Frontal cortex (tissue), 3 donors: ENCODE measurements at regions not wholly inside any gene's neighbourhood (a gene's known extent, or its start where the extent isn't known, plus 50 kb on each side); places are given as distances from the start of the nearest gene placed in this dataset.
"Not testable (repeated sequence)": the region's sequence is repeated elsewhere in the genome, so short reads cannot be mapped to it uniquely, and the experiment has no call there.

ENCODE experiments used
- DNase-seq, 2 donors: peaks; one replicate each; pipeline ENCODE4 v3.0.0; 2012; ENCODE audit warnings: low spot score in 2 of 2
- FAIRE-seq: peaks from 2 replicates; lab custom pipeline; 2012; peaks lifted over from hg19 to GRCh38; lab: Jason Lieb, UNC
- donor health status: control.
- donor health status: control.
- donor health status: control.

DNA sequence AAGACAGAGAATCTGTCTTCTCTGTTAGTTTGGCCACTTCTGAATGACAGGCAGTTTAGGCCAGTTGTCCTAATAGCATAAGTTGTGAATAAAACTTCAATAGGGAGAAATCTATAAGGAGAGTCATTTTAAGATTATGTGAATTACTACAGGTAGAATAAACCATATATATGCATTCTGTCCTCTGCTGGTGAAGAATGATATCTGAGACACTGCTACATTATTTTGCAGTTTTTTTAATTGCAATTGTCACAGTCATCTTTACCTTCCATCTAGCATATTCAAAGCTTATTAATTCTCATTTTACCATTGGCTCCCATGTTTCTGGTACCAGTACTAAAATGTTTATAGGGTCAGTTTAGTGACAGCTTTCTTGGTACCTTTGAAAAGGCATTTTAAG is 519.6 kb upstream of the DEPDC1 start:
- FAIRE-seq (no peak), DNase-seq (no peak)

GRCh38 chr1:69029649-69030048 is 532.8 kb upstream of the DEPDC1 start:
- FAIRE-seq (no peak), DNase-seq (no peak)

DNA sequence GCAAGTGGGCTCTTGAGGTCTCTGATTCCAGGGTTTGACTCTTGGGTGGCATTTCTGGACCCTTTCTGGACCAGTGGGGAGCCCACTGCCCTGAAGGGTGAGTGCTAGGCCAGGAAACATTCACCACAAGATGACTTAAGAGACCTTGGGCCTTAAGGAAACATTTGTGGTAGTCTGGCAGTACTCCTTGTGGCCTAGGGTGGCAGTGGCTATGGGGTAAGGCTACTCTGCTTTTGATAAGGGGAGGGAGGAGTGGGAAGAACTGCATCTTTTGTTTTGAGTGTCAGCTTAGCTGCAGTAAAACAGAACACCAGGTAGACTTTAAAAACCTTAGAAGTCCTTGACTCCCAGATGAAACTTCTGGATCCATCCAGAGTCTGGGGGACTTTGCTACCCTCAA is 529.3 kb upstream of the LRRC7 start:
- no peak for DNase-seq
- no peak for FAIRE-seq

DNA sequence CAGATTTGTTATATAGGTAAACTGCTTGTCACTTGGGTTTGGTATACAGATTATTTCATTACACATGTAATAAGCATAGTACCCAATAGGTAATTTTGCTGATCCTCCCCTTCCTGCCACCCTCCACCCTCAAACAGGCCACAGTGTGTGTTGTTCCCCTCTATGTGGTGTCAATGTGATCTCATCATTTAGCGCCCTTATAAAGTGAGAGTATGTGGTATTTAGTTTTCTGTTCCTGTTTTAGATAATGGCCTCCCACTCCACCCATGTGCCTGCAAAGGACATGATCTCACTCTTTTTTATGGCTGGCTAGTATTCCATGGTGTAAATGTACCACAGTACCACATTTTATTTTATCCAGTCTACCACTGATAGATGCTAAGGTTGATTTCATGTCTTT is 522.1 kb upstream of the LRRC7 start:
- FAIRE-seq (no peak), DNase-seq (no peak)

DNA sequence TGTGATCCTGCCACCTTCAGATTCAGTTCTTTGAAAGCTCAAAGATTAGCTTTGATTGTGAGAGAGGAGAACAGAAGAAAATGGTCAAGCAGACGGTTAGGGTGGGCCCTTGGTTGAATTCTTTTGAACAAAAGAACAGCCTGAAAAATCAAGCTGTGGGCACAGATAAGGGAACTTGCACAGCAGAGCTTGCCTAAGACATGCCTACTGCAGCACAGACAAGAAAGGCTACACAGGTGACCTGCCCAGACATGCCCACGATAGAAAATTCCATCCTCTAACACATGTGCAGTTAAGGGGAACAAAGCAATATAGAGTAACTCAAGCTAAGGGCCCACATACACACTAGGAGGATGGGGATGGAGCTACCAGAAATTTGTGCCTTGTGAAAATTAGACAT is 512.5 kb upstream of the LRRC7 start:
- FAIRE-seq, result no peak
- no peak for DNase-seq

DNA sequence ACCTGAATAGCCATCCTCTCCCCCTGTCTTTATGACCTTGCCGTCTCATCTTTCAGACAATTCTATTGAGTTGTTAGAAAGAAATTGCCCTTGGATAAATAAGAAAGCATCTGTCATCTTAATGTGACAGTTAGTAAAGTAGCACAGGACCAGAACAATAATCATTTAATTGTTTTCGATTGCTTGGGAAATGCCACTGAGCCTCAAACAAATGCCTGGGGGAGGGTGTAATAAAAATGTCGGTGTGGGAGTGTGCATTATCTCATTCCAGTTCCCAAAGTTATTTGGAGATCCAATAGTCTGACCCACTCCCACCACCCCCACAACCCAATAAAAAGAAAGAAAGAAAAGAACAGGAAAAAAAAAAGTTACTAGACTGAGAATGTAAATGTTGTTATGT is 509.3 kb upstream of the LRRC7 start:
- no peak for FAIRE-seq
- no peak for DNase-seq

DNA sequence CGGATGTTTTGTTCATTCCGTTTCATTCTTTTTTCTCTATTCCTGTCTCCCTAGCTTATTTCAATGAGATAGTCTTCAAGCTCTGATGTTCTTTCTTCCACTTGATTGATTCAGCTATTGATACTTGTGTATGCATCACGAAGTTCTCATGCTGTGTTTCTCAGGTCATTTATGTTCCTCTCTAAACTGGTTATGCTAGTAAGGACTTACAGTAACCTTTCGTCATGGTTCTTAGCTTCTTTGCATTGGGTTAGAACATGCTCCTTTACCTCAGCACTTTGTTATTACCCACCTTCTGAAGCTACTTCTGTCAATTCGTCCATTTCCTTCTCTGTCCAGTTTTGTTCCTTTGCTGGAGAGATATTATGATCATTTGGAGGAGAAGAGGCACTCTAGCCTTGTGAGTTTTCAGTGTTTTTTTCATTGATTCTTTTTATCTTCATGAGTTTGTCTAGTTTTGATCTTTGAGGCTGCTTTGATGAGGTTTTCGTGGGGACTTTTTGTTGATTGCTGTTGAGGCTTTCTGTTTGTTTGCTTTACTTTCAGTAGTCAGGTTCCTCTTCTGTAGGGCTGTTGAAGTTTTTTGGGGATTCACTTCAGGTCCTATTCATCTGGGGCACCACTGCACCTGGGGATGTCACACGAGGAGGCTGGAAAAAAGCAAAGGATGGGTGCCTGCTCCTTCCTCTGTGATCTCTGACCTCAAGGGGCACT is 496.9 kb upstream of the LRRC7 start:
- FAIRE-seq (no peak), DNase-seq (no peak)

DNA sequence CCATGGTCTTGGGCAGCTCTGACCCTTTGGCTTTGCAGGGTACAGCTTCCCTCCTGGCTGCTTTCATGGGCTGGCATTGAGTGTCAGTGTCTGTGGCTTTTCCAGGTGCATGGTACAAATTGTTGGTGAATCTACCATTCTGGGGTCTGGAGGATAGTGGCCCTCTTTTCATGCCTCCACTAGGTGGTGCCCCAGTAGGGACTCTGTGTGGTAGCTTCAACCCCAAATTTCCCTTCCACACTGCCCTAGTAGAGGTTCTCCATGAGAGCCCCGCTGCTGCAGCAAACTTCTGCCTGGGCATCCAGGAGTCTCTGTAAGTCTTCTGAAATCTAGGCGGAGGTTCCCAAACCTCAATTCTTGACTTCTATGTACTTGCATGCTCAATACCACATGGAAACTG is 494.5 kb upstream of the LRRC7 start:
- no peak for DNase-seq
- FAIRE-seq, result no peak

- DNase-seq, result no peak
Observed at GRCh38 chr1:69076631-69077030, 491.1 kb upstream of the LRRC7 start.

DNA sequence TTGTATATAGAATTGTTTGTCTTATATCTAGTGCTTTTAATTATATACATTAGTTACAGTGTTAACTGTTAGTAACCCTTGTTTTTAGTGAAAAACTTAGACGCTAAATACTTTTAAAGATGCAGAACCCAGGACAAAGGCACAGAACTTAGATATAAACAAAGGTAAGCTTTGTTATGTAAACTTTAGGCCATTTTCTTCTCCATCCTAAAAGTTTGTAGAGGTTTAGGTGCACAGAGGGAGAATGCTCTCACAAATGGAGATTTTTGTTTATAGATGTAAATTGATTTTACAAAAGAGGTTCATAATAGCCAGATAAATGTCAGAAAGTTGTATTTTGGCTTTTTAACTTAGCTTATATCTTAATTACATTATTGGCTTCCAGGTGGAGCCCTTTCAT is 490.5 kb upstream of the LRRC7 start:
- FAIRE-seq, result no peak
- DNase-seq, result no peak

More at GRCh38 chr1:69076631-69077030, 491.1 kb upstream of the LRRC7 start:
- FAIRE-seq, result no peak

- no peak for DNase-seq
- no peak for FAIRE-seq
Observed at GRCh38 chr1:69077633-69078032, 490.1 kb upstream of the LRRC7 start.

DNA sequence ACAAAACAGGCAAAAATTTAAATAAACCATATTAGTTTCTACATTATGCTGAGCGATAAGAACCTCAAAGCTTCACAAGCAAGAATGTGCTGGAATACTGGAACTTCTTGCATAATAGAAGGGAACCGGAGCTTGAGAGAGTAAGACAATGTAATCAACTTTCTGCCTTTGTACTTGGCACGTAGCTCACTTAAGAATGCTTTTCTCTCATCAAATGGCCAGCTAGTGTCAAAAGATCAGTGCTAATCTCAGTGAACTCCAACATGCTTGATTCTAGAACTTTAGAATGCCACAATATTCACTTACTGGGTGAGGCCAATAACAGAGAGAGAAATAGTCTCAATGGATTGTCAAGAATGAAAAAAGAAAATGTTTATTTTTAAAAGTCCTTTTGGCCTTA is 486.1 kb upstream of the LRRC7 start:
- FAIRE-seq (no peak), DNase-seq (no peak)

GRCh38 chr1:69082312-69082711 is 485.4 kb upstream of the LRRC7 start:
- FAIRE-seq (no peak), DNase-seq (no peak)

GRCh38 chr1:69086148-69086547 is 481.6 kb upstream of the LRRC7 start:
- DNase-seq, result no peak
- no peak for FAIRE-seq

DNA sequence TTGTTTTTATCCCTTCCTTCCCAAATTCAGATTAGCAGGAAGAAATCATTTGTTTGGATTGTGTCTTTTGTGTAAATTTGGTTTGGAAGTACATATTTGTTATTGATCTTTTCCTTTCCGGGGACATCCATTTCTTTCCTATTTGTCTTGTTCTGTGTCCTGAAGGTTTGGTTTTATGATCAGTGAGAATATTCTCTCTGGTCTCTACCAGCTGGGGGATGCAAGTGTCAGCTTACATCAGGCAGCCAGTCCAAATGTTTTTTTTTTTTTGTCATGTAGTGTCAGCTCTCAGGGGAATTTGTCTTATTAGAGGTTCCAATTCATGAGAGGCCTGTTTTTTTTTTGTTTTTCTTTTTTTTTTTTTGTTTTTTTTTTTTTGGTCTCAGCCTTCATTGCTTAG is 479.2 kb upstream of the LRRC7 start:
- FAIRE-seq (no peak), DNase-seq (no peak)

- DNase-seq (no peak), FAIRE-seq (no peak)
Observed at GRCh38 chr1:69090170-69090569, 477.6 kb upstream of the LRRC7 start.

DNA sequence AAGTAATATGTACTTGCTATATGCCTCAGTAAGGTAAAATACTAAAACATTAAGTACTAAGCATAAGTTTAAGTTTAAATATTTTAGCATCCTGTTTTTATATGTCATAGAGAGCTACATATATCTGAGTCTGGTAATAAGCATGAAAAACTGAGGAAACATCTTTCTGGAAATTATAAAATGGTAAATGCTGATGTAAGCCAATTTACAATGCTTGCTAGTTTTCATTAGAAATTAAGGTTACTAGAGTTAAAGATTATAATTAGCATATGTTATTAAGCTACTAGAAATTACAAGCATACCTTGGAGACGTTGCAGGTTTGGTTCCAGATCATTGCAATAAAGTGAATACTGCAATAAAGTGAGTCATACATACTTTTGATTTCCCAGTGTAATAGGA is 477.0 kb upstream of the LRRC7 start:
- no peak for DNase-seq
- FAIRE-seq, result no peak

GRCh38 chr1:69102058-69102457 is 465.7 kb upstream of the LRRC7 start:
- FAIRE-seq, DNase-seq: not testable (repeated sequence)

DNA sequence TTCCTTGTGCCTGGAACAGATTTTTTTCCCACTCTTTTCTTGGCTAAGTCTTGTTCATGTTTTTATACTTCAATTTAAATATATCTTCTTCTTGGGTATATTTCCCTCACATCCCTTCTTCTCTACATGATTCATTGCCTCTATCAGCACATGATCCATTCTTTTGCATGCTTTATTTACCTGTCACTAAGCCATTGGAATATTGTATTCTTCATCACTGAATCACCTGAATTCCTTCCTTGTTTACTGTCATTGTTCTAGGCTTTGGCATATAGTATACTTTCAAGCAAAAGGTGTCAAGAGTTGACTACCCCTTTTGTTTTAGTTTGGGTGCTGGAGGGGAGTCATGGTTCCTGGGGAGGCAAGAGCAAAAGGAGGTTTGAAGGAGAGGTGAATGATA is 464.5 kb upstream of the LRRC7 start:
- DNase-seq (no peak), FAIRE-seq (no peak)

GRCh38 chr1:69103705-69104385 is 463.9 kb upstream of the LRRC7 start:
- DNase-seq, result no peak

DNA sequence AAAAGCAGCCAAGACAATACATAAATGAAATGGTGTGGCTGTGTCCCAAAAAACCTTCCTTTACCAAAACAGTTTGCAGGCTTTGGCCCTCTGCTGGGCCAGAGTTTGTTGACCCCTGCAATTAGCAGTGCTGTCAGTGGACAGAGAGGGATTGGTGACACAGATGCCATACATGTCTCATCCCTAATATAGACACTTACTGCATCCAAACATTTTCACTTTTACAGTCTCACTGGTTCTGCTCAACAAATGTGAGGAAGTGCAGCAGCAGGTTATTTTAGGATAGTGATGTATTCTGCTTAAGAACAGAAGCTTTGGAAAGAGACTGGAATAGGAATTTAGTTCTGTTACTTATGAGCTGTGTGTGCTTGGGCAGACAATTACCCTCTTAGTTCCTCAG is 462.8 kb upstream of the LRRC7 start:
- FAIRE-seq, result no peak
- no peak for DNase-seq

More at GRCh38 chr1:69103705-69104385, 463.9 kb upstream of the LRRC7 start:
- FAIRE-seq, result no peak

DNA sequence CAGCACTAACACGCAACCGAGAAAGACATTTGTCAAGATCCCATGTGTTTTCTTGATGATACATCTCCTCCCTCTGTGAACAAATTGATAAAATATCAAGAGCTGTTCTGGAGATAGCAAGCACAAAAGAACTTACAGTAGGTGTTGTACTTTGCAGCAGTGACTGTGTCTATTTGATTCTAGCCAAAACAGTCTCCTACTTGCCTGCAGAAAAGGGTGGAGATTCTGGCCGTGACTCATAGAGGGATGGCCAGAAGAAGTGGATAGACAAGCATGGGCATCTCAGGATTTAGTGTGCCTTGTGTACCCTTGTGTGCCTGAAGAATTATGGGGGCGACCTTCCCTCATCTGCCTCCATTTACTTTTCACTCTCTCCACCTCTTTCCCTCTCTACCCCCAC is 458.4 kb upstream of the LRRC7 start:
- no peak for FAIRE-seq

More for the DNA sequence above, 458.4 kb upstream of the LRRC7 start:
- no peak for DNase-seq
